ENCODE measurements at regions not wholly inside any gene's neighbourhood (a gene's known extent, or its start where the extent isn't known, plus 50 kb on each side); places are given as distances from the start of the nearest gene placed in this dataset.
"Not testable (repeated sequence)": the region's sequence is repeated elsewhere in the genome, so short reads cannot be mapped to it uniquely, and the experiment has no call there.

DNA sequence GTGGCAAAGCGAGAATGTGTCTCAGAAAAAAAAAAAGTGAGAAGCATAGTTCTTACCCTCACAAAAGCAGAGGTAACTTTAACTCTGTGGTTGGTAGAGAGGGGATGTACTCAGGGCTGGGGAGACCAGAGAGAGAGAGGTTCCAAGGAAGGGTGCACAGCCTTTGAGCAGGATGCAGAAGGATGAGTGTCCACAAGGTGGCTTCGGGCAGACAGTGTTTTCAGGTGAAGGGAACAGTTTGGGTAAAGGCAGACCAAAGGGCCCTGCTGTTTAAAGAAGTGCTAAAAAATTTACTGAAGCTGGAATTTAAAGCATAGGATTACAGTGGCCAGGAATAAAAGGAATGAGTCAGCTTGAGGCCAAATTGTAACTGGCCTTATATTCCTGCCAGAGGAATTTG lies 2240.6 kb downstream of the EPHA3 start:
- DNase-seq (ENCODE audit: low spot score): peak; percentile 6

- not testable (repeated sequence) for DNase-seq (ENCODE audit: low spot score)
Observed at GRCh38 chr3:91349072-91349471, 2241.7 kb downstream of the EPHA3 start.

DNA sequence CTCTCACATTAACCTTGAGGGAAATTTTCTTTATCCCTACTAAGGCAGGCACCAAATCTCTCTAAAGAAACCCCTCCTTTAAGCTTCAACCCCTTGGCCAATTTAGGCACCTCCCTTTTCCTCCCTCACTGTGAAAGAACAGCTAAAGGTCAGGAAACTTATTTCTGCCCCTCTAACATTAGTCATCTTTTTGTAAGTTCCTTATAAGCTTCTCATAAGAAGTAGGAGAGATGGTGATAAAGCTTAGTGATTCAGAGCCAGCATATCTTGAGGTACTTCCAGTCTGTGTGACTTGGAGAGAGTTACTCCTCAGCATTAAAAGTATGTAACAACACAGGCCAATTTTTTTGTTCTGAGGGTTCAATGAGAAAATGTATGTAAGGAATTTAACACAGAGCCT lies 2244.7 kb downstream of the EPHA3 start:
- DNase-seq (ENCODE audit: low spot score): not testable (repeated sequence)

DNA sequence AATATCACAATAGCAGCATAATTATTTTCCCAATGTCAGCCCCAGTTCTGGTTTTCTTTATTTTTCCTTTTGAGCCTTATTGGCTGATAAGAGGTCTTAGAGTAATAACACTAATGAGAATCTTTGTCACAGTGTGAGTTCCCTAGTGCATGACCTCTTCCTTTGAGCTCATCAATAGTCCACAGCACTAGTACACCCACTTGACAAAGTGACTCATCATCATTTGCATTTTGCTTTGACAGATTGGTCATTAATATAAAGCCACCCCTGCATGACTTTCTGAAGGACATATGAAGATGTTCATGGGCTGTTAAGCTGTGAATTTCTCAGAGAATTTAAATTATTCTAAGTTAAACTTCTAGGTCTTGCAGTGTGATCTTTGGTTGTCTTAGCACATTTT lies 2251.9 kb downstream of the EPHA3 start:
- not testable (repeated sequence) for DNase-seq (ENCODE audit: low spot score)

- DNase-seq (ENCODE audit: low spot score): not testable (repeated sequence)
Observed at GRCh38 chr3:91383100-91383894, 2275.9 kb downstream of the EPHA3 start.

GRCh38 chr3:91403938-91404337 lies 2296.5 kb downstream of the EPHA3 start:
- DNase-seq (ENCODE audit: low spot score): not testable (repeated sequence)

DNA sequence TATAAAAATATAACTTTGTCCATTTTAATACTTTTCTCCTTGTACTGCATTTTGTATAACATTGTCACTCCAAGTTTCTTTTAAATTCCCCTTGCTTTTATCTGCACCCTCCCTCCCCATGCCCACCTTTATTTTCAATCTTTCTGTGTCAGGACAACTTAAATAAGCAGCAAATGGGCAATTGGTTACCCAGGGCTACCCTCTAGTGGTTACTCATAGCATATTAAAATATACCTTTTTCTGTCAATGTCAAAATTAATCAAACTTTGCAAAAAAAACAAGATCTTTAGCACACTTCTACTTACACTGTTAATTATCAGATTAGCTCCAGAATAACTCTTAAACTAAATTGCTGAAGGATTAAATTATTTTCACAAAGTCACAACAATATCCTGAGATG lies 2334.6 kb downstream of the EPHA3 start:
- peak; percentile 1 for DNase-seq (ENCODE audit: low spot score)

DNA sequence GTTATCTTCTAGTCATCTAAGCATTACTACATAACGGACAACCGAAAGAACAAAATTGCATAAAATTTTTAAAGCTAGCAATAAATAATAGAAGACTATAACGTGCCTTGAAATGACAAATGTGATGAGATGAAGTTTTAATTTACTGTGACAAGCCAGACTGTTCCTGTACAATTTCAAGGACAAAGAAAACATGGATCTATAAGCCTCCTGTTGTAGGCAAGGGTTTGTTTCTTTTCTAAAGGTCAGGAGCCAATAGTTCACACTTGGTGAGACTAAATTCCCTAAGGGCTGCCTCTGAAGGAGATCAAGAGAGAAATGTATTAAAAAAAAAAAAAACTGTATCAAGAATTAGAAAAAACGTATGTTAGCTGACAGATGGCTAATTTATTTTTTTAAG lies 2335.1 kb downstream of the EPHA3 start:
- DNase-seq (ENCODE audit: low spot score): not testable (repeated sequence)

- not testable (repeated sequence) for DNase-seq (ENCODE audit: low spot score)
Observed at GRCh38 chr3:91448379-91448778, 2341.0 kb downstream of the EPHA3 start.

GRCh38 chr3:91466517-91466916 lies 2359.1 kb downstream of the EPHA3 start:
- DNase-seq (ENCODE audit: low spot score): not testable (repeated sequence)

GRCh38 chr3:91469251-91469650 lies 2361.8 kb downstream of the EPHA3 start:
- not testable (repeated sequence) for DNase-seq (ENCODE audit: low spot score)

GRCh38 chr3:91485026-91485425 lies 2377.6 kb downstream of the EPHA3 start:
- DNase-seq (ENCODE audit: low spot score): peak; percentile 49

GRCh38 chr3:91485891-91486290 lies 2378.5 kb downstream of the EPHA3 start:
- not testable (repeated sequence) for DNase-seq (ENCODE audit: low spot score)

DNA sequence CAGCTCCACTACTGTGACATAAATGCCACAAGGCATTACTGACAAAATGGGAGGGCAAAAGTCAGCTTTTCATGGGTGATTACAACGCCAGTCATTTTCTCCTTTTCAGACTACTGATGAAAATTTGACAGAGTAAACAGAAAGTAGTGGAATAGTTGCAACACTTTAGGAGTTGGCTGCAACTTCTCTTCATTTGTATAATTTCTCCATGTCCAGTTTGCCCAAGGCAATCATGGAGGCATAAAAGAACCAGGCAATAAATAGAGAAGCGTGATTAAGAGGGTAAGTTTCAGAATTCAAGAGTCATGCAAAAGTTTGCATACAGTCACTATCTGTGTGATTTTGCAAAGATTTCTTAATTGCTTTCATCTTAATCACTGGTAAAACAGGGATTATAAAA lies 2390.3 kb downstream of the EPHA3 start:
- not testable (repeated sequence) for DNase-seq (ENCODE audit: low spot score)

- DNase-seq (ENCODE audit: low spot score): not testable (repeated sequence)
Observed at GRCh38 chr3:91499850-91500249, 2392.4 kb downstream of the EPHA3 start.

DNA sequence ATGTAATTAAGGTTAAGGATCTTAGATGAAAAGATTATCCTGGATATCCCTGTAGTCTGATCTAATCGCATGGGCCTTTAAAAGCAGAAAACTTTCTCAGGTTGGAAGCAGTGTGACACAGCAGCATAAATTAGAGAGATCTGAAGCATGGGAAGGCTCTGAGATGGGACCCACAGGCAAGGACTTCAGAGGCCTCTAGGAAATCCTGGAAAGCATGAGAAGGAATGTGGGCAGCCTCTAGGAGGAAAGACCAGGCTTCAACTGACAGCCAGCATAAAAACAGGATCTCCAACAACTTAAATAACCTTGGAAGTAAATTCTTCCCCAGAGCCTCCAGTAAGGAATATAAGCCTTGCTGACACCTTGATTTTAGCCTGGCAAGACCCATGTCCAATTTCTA lies 2397.5 kb downstream of the EPHA3 start:
- DNase-seq (ENCODE audit: low spot score): not testable (repeated sequence)
